ENCODE measurements at regions not wholly inside any gene's neighbourhood (a gene's known extent, or its start where the extent isn't known, plus 50 kb on each side); places are given as distances from the start of the nearest gene placed in this dataset.

- TF ChIP-seq POLR2A (IDR thresholded peaks at IDR 0.05) (no peak), CTCF (IDR thresholded peaks at IDR 0.05) (no peak)
Measured at GRCh38 chr17:6196355-6196754, 126.2 kb downstream of the WSCD1 start.

All from testis (tissue), 2 donors.